ENCODE measurements at regions not wholly inside any gene's neighbourhood (a gene's known extent, or its start where the extent isn't known, plus 50 kb on each side); places are given as distances from the start of the nearest gene placed in this dataset.

DNA sequence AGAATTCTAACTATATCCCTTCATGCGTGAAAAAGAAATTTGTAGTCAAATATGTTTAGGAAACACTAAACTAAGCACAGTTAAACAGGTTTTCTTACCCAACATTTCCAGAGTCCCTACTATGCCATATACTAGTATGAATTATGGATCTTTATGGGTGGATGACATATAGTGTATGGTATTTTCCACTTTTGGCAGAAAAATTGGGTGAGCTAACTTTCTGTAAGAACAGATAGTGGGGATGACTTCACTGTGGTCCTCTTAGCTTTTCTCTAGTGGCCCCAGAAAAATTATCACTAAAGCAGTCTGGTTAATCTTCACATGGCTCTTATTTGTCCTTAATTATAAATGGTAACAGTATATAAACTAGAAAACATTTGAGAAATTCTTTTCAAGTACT lies 240.0 kb upstream of the GULP1 start:
- DNase-seq (ENCODE audit: low spot score): no peak

DNA sequence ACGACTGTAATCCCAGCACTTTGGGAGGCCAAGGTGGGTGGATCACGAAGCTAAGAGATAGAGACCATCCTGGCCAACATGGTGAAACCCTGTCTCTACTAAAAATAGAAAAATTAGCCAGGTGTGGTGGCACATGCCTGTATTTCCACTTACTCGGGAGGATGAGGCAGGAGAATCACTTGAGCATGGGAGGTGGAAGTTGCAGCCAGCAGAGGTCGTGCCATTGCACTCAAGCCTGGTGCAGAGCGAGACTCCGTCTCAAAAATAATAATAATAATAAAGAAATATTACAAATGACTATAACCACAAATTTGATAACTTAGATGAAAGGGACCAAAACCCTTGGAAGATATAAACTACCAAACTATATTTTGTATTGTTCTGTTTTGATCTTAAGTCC lies 226.3 kb upstream of the GULP1 start:
- DNase-seq (ENCODE audit: low spot score): no peak

DNA sequence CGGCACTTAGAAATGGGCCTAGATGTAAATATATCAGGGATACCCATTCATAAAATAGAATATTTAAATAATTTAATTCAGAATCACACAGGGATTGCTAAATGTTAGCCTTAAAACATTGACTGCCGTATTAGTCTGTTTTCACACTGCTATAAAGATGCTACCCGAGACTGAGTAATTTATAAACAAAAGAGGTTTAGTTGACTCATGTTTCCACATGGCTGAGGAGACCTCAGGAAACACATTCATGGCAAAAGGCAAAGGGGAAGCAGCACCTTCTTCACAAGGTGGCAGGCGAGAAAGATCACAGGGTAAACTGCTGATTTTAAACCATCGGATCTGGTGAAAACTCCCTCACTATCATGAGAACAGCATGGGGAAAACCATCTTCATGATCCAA lies 223.6 kb upstream of the GULP1 start:
- DNase-seq (ENCODE audit: low spot score): no peak

DNA sequence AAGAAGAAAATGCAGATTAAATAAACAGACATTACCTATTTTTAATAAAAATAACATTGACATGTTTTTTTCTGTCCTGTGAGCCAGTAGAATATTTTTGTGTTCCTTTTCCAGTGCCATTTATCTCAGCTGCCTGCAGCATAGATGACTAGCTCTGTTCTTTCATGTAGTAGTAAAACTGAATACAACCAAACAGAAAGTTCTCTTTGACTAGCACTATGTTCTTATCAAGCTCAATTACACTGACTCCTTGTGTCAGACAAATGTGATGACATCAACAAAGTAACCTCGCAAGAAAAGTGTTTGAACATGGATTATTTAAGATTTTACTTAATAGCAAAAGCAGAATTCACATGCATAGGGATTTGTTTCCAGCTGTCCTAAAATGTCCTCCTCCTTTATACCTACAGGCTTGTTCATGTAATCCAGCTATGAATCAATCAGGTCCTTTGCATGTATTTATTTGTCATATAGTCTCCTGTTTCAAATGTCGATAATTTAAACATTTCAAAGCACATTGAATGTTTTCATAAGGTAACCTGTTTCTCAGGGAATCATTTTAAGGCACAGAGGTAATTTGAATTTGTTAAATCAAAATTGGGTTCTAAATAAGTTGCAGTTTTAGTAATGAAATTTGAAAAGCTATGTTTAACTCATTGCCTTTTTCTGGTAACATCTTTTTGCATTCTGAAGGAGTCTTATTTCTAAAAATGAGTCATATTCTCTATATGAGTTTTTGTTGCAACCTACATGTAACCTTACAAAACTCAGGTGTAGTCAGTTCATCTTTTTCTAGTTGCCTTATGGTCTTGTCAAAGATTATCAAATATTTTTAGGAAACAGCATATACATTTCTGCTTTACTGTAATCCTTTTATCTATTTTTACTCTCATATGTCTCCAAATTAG lies 215.3 kb upstream of the GULP1 start:
- DNase-seq (ENCODE audit: low spot score): no peak

DNA sequence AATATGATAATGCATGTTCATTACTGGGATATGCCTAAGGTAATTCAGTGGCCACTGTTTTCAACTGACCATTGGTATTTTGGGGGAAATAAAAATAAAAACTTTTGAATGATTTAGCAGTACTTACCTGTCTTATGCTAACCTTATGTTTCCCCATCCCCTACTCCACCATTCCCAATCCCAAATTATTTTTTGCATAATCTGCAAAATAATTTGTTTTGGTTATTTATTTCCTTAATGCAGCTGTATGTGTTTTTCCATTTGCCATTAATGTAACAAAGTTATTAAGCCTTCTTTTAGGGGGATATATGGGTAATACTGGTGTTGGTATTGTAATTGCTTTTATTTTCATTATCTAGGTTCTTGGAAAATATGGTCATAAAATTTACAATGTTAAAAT lies 213.9 kb upstream of the GULP1 start:
- no peak for DNase-seq (ENCODE audit: low spot score)

DNA sequence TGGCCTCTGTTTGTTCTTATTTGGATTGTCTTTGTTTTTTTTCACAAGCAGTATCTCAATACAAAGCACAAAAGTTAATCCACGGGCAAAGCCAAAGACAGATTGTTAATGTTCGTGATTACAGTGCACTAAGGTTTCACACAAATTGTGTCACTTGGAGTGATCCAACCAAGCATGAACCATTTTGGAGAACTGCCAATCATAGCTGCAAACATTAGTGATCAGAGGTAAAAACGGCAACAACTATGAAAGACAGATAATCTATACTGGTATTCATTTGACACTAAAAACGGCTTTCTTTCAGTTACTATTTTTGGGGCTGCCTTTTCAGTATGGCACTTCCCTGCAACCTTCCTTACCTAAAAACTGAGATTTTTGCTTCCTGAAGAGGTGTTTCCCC lies 213.1 kb upstream of the GULP1 start:
- DNase-seq (ENCODE audit: low spot score): no peak

DNA sequence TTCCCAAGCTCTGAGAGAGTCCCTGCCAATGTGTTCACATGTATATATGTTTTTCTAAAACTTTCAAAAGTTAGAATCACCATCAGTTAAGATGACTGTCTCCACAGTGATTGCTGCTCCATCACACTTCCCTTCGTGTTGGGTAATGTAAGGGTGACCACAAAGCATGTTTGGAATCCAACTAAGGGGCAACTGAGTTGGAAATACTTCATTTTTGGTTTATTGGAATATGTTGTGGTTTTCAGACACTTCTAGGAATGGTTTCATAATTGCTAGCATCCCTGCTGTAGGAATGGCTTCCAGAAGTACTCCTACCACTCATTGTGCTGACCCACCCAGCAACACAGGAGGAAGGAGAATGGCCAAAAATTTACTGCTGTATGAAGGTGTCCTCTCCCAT lies 212.5 kb upstream of the GULP1 start:
- DNase-seq (ENCODE audit: low spot score): no peak

DNA sequence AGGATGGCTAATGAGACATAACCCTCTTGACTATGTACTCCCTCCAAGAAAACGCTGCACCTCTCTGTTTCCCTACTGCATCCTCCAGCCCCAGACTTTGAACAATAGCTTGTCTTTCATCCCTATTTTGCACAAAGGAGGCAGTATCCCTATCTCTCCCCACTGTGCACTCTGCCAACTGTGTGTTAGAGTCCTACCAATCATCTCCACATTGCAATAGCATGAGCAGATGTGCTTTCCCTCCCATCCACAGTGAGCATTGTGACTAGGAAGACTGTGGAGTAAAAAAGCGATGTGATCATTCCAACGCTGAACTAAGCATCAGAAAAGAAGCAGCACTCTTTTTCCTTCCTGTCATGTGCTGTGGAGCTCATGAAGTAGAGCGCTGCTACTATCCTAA lies 206.3 kb upstream of the GULP1 start:
- peak; percentile 97 for DNase-seq (ENCODE audit: low spot score)

DNA sequence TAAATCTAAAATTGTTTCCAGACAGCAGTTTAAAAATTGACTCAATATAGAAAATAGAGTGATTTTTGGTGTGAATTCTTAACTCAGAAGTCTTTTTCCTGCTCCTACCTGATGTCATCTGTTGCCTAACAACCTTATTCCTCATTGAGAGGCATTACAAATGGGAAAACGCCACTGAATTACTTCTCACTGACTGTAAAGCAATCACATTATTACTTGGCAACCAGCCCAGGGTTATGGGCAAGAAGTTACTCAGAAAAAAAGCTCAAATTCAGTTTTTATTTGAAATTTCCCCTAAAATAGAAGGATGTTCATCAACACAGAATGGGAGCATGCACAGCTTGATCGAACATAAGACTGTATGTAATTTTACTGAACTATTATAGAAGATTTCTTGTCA lies 201.8 kb upstream of the GULP1 start:
- no peak for DNase-seq (ENCODE audit: low spot score)

DNA sequence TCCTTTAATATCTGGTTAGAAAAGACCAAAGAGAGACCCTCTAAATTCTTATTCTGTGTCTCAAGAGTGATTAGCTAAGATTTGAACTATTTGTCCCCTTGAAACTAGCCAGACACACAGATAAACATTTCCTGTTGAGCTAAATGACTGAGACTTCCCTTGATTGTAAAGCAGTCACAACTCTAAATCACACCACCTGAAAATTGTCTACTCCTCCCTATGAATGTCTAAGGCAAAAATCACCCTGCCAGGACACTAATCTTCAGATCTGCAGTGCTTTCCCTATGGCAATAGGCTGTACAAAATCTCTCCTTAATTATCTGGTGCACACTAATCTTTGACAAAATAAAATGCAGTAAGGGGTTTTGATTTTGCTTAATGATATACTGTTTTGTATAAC lies 200.5 kb upstream of the GULP1 start:
- no peak for DNase-seq (ENCODE audit: low spot score)

DNA sequence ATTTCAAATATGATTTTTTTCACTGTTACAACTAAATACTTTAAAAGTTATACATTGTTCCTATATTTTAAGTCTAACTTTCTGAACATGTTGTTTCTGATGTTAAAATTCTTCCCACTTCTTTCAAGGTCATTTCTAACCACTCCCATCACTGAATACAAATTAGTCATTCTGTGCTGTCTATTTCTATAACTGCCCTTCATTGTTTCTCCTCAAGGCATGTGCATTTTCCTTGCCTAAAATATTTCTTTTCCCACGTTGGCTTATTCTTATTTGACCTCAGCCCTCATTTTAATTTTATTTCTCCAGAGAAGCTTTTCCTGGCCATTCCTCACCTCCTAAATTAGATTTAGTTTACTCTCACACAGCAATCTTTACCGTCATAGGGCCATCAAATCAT lies 198.9 kb upstream of the GULP1 start:
- DNase-seq (ENCODE audit: low spot score): no peak

DNA sequence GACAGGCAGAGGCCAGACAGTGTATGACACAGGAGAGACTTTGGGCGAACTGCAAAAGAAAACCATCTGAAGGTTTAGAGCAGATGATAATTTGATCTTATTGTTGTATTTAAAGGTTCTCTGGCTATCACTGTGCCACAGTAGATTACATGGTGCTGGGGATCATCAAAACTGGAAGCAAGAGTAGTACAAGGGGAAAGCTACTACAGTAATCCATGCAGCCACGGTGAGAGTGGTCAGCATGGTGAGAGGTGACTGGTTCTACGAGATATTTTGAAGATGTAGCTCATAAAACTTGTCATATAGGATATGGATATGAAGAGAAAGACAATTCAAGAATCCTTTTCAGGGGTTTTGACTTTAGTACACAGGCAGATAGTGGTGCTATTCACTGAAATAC lies 194.8 kb upstream of the GULP1 start:
- DNase-seq (ENCODE audit: low spot score): no peak

DNA sequence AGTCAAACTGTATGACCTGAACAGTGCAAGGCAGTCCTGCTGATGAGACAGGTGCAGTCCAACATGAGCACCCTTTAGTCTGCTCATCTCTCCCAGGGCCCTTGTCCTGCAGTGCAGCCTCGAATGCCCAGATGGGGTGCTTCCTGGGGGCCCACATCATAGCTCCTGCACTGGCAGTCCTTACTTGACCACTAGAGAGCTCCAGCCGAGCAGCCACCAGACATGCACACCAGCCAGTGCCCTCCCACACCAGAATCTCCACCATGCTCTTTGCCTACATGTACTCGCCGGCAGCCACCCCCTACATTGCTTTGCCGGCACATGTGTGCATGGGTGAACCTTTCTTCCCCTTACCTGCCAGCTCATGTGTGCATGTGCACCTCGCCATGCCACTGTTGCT lies 188.8 kb upstream of the GULP1 start:
- no peak for DNase-seq (ENCODE audit: low spot score)

DNA sequence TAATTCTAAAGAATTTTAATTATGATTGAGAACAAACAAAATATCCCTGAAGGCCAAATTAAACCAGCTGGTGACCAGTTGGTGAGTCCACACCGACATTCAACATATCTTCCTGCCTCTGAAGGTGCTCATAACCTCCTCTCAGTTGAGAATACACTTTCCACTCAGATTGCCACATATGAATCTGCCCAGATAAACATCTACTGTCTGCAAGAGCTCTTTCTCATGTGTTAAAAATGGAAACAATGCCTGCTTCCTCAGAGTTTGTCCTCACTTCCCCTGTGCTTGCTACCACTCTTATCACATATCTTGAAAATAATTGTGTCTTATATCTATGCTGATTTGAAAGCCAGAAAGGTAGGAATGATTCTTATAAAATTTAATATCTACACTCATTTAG lies 177.7 kb upstream of the GULP1 start:
- no peak for DNase-seq (ENCODE audit: low spot score)

DNA sequence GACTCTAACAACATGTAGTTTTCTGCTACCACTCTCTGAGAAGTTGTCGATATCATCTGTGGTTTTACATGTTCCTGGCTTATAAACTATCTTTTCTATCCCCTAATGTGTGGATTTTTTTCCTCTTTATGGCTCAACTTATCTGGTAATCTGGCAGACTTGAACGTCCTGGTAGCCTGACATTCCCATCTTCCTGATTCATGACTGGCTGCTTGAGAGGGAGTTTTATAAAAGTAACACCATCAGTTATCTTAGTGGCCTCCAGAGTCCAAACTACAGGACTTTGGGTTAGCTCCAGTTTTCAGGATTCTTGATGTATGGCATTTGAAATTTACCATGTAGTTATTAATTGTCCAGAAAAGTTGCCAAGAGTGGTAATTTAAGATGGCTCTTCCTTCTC lies 174.0 kb upstream of the GULP1 start:
- DNase-seq (ENCODE audit: low spot score): no peak

DNA sequence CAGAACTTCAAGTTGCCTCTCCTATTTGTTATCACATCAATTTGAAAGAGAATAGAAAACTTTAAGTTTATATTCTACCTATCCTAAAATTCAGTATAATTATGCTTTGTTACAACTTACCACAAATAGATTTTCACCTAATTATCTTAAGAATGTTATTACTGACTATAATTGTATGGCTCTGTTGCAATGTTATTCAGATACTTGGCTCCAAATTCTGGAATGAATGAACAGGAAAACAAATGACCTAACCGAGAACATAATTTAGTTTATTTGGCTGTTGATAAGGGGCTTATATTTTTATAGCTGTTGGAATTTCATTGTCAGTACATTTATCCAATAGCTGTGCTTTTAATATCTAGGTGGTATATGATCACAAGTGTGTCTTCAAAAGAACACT lies 173.2 kb upstream of the GULP1 start:
- no peak for DNase-seq (ENCODE audit: low spot score)

DNA sequence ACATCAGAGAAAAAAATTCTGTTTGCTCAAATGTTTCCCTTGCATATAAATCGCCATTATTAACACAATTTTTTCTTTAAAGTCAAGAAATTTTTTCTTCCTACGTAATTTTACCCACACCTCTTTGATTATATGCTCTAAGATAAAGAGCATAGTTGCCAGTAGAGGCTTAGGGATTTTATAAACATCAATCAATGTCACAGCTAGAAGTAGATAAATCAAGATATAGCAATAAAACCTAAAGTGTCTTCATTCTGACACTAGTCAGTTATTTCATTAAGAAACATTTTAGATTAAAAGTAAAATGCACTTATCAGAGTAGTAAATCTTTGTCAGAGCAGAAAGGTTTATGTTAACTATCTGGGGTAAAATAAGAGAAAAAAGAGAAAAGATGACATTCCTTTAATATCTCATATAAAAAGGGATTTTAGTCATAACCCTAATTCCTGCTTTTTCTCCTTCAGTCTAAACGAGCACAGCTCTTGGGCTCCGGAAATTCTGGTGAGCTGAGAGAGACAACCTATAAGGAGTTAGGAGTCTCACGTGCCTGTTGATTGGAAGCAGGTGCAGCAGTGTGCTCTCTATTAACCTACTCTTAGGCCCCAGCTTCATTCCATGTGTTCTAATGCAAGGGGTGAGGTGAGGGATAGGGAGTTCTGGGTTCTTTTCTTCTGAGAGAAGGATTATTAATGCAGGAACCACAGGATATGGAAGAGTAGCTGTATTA lies 172.4 kb upstream of the GULP1 start:
- no peak for DNase-seq (ENCODE audit: low spot score)

DNA sequence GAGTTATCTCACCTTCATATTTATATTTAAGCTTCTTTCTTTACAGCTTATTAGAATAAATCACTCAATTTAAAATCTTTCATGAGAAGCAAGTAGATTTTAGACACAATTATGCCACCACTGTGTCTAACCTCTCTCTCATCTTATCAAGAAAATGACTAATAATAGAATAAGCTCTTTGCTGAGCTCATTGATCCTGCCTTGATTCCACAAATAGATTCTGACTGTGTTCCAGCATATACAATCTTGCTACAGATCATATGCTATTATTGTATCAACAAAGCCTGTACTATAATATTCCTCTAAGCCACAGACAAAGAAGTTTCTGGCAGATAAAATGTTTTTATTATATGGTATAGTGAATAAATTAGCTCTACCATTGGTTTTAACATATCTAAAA lies 168.7 kb upstream of the GULP1 start:
- DNase-seq (ENCODE audit: low spot score): no peak

DNA sequence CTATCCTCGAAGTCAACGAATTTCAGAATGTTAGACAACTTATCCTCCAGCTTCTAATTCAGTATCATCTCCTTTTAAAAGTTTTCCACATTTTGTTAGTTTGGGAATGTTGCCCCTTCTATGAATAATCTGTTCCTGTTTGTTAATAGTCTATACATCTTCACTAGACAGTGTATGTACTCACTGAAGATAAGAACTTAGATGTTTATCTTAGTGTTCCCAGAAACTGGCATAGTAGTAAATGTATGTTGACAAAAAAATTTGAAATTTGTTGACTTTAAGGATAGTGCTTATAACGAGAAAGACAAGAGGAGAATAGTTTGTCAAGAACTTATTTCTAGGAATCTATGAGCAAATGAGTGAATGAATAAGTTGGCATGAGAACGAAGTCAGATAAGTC lies 162.0 kb upstream of the GULP1 start:
- DNase-seq (ENCODE audit: low spot score): no peak

DNA sequence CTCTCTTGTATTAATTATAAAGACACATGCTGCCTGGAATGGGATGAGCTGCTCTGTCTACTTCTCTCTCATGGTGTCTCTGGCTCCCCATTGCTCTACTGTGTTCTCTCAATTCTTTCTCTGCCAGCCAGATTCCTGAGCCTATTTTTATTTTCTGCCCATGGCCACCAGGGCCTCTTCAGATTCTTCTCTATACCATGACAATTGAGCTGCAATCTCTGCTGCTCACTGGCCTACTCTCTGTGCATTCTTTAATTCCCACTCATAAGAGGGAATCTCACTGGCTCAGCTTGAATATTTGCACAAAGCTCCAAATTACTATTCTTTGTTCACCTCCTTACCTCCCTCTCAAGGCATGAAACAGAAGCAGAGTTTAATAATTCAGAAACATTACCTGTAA lies 161.4 kb upstream of the GULP1 start:
- DNase-seq (ENCODE audit: low spot score): no peak

DNA sequence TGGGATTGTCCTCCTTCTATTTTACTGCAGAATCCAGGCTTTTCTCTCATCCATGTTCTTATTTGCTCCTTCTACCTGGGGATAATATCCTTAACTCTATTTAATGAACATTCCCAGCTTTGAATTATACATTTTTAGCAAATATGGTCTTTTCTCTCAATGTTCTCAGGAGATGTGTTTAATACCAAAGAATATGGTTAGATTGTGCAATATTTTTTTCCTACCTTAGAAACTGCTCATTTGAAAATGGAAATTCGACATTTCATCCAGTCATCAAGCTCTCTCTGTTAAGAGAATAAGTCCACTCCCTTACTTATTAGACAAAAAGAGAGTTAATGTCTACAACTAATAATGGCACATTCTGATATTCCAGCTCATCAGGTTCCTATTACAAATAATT lies 160.4 kb upstream of the GULP1 start:
- DNase-seq (ENCODE audit: low spot score): no peak

DNA sequence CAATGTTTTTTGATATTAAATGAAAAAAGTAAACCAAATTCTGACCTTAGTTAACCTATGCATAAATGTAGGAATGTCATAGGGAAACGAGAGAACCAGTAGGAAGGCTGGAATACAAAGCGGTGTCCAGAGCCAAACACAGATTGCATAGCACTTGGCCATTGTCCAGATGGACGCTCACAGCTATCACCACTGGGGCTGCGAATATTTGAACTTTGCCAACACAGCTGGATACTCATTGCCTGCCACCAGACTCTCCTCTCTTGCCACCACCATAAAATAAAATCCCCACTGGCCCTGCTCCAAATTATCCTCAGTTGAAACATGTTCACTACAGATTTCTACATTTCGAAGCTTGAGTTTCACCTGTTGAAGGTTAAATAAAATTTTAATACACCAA lies 159.3 kb upstream of the GULP1 start:
- peak; percentile 42 for DNase-seq (ENCODE audit: low spot score)

DNA sequence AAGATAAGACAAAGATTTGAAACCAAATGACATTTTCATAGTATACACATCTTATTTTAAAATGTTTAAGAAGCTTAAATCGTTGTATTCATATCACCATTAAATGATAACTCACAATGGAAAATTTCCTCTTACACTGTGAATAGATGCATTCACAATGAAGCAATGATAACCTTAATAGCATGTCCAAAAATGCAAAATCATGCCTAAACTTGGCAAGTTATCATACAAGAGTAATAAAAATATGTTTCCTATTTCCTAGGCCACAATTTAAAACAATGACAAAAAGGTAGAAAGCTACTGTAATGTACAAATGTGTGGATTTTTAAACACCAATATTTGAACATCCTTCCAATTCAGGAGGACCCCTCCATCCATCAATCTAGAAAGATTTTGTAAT lies 157.4 kb upstream of the GULP1 start:
- no peak for DNase-seq (ENCODE audit: low spot score)

DNA sequence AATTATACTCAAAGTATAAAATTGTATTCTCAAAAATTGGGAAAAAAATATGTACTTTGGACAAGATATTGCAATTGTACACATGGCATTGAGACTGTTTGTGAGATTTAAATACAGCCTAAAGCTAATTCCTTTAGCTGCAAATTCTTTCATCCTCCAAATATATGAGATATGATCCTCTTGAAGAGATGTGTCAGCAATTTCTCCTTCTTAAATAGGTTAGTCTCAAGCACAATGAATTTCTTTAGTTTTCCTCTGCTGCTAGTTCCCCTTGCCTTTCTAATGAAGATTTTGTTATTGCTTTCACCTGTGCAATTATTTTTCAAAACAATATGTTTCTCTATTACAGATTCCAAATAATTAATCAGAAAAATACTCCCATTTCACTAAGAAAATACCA lies 153.4 kb upstream of the GULP1 start:
- no peak for DNase-seq (ENCODE audit: low spot score)
